ENCODE measurements at regions not wholly inside any gene's neighbourhood (a gene's known extent, or its start where the extent isn't known, plus 50 kb on each side); places are given as distances from the start of the nearest gene placed in this dataset.
A peak's percentile ranks its signal among the peaks of the same experiment; 100 is the strongest.

- Histone ChIP-seq H3K4me3 (ENCODE audit: low read length) (no peak overlapping the region), H3K27ac (ENCODE audit: low read length) (no peak overlapping the region), H3K79me2 (ENCODE audit: low read length) (no peaks in the 10 kb centered on the region), H2AFZ (ENCODE audit: low read depth, low read length) (no peak overlapping the region), H3K27me3 (ENCODE audit: low read depth, low read length) (no peaks in the 10 kb centered on the region), H3K4me1 (ENCODE audit: low read length) (no peaks in the 10 kb centered on the region), H3K4me2 (ENCODE audit: low read length) (no peak overlapping the region), H3K36me3 (replicated peaks; ENCODE audit: low read depth, low read length) (no peaks in the 10 kb centered on the region), H4K20me1 (ENCODE audit: insufficient read depth, low read length) (no peaks in the 10 kb centered on the region), H3K9me3 (ENCODE audit: insufficient read depth, low read length) (no peaks in the 10 kb centered on the region), H3K9ac (ENCODE audit: low read length) (no peak overlapping the region)
- TF ChIP-seq CTCF (IDR thresholded peaks at IDR 0.05; ENCODE audit: low read depth, low read length): no peak
- TF ChIP-seq EZH2phosphoT487 (IDR thresholded peaks at IDR 0.05; ENCODE audit: low read depth): no peak
Measured at GRCh38 chr2:33672389-33672788, 73.3 kb upstream of the FAM98A start.

GRCh38 chr2:33671198-33671597, 72.1 kb upstream of the FAM98A start:
- no peaks in the 10 kb centered on the region for H3K79me2 ChIP-seq (ENCODE audit: low read length)
- TF ChIP-seq EZH2phosphoT487 (IDR thresholded peaks at IDR 0.05; ENCODE audit: low read depth) (no peak), CTCF (IDR thresholded peaks at IDR 0.05; ENCODE audit: low read depth, low read length) (no peak)

GRCh38 chr2:33670392-33670937, 71.4 kb upstream of the FAM98A start:
- no peaks in the 10 kb centered on the region for H3K4me1 ChIP-seq (ENCODE audit: low read length)
- no peaks in the 10 kb centered on the region for H3K36me3 ChIP-seq (replicated peaks; ENCODE audit: low read depth, low read length)
- no peaks in the 10 kb centered on the region for H3K79me2 ChIP-seq (ENCODE audit: low read length)
- H3K27ac ChIP-seq (ENCODE audit: low read length): no peak overlapping the region
- no peak overlapping the region for H3K9ac ChIP-seq (ENCODE audit: low read length)
- H3K4me3 ChIP-seq (ENCODE audit: low read length): no peak overlapping the region
- H3K4me2 ChIP-seq (ENCODE audit: low read length): no peak overlapping the region
- H2AFZ ChIP-seq (ENCODE audit: low read depth, low read length): no peak overlapping the region
- TF ChIP-seq EZH2phosphoT487 (IDR thresholded peaks at IDR 0.05; ENCODE audit: low read depth): no peak
- TF ChIP-seq CTCF (IDR thresholded peaks at IDR 0.05; ENCODE audit: low read depth, low read length): peak; percentile 20
- H3K27me3 ChIP-seq (ENCODE audit: low read depth, low read length): no peaks in the 10 kb centered on the region
- no peaks in the 10 kb centered on the region for H4K20me1 ChIP-seq (ENCODE audit: insufficient read depth, low read length)
- H3K9me3 ChIP-seq (ENCODE audit: insufficient read depth, low read length): 0 out of 2 replicates have a peak, but pooled peaks cover 7% of the 10 kb centered on the region

More at GRCh38 chr2:33671198-33671597, 72.1 kb upstream of the FAM98A start:
- Histone ChIP-seq H3K27ac (ENCODE audit: low read length) (no peak overlapping the region), H3K4me2 (ENCODE audit: low read length) (no peak overlapping the region), H3K4me3 (ENCODE audit: low read length) (no peak overlapping the region), H2AFZ (ENCODE audit: low read depth, low read length) (no peak overlapping the region), H3K9me3 (ENCODE audit: insufficient read depth, low read length) (0 out of 2 replicates have a peak, but pooled peaks cover under 1% of the 10 kb centered on the region), H3K9ac (ENCODE audit: low read length) (no peak overlapping the region), H3K27me3 (ENCODE audit: low read depth, low read length) (no peaks in the 10 kb centered on the region), H3K36me3 (replicated peaks; ENCODE audit: low read depth, low read length) (no peaks in the 10 kb centered on the region), H3K4me1 (ENCODE audit: low read length) (no peaks in the 10 kb centered on the region), H4K20me1 (ENCODE audit: insufficient read depth, low read length) (no peaks in the 10 kb centered on the region)

- Histone ChIP-seq H3K4me3 (ENCODE audit: low read length) (no peak overlapping the region), H2AFZ (ENCODE audit: low read depth, low read length) (no peak overlapping the region), H3K79me2 (ENCODE audit: low read length) (no peaks in the 10 kb centered on the region), H3K9ac (ENCODE audit: low read length) (no peak overlapping the region), H3K4me1 (ENCODE audit: low read length) (no peaks in the 10 kb centered on the region), H3K27ac (ENCODE audit: low read length) (no peak overlapping the region), H4K20me1 (ENCODE audit: insufficient read depth, low read length) (no peaks in the 10 kb centered on the region), H3K36me3 (replicated peaks; ENCODE audit: low read depth, low read length) (no peaks in the 10 kb centered on the region), H3K4me2 (ENCODE audit: low read length) (no peak overlapping the region), H3K27me3 (ENCODE audit: low read depth, low read length) (no peaks in the 10 kb centered on the region), H3K9me3 (ENCODE audit: insufficient read depth, low read length) (peaks cover 10% of the 10 kb centered on the region; the same call in 1 of the 2 replicates)
- 0 out of 2 replicates have a peak, but pooled peaks have one; percentile 7 for TF ChIP-seq CTCF (IDR thresholded peaks at IDR 0.05; ENCODE audit: low read depth, low read length)
- TF ChIP-seq EZH2phosphoT487 (IDR thresholded peaks at IDR 0.05; ENCODE audit: low read depth): no peak
Measured at GRCh38 chr2:33666879-33667278, 67.8 kb upstream of the FAM98A start.

Measured in OCI-LY3 (cell line).